ENCODE measurements at regions not wholly inside any gene's neighbourhood (a gene's known extent, or its start where the extent isn't known, plus 50 kb on each side); places are given as distances from the start of the nearest gene placed in this dataset.

- TF ChIP-seq CTCF (IDR thresholded peaks at IDR 0.05) (no peak), EP300 (IDR thresholded peaks at IDR 0.05) (no peak), POLR2A (IDR thresholded peaks at IDR 0.05; ENCODE audit: low read depth) (no peak), POLR2AphosphoS5 (IDR thresholded peaks at IDR 0.05) (no peak)
Observed at GRCh38 chr2:107584577-107584976, 242.1 kb upstream of the RGPD4 start.

All from esophagus muscularis mucosa (tissue), 4 donors.